Skin epidermis (tissue), 12 donors: ENCODE measurements at regions not wholly inside any gene's neighbourhood (a gene's known extent, or its start where the extent isn't known, plus 50 kb on each side); places are given as distances from the start of the nearest gene placed in this dataset.

Experiments
- H3K27ac ChIP-seq, 21 experiments: fragments of 200-600 bp; sonication (generic) in 11 of 21; one replicate each; pipeline ENCODE4 v1.5.0; 2020; ENCODE audit warnings: mild to moderate bottlenecking in 3 of 21, inconsistent platforms in 2 of 21, moderate library complexity in 2 of 21
- H3K4me3 ChIP-seq, 7 experiments: fragments of 200-600 bp; sonication (generic) in 2 of 7; one replicate each; pipeline ENCODE4 v1.5.0; 2020; ENCODE audit warnings: inconsistent platforms in 2 of 7, mild to moderate bottlenecking in 2 of 7, moderate library complexity in 1 of 7

DNA sequence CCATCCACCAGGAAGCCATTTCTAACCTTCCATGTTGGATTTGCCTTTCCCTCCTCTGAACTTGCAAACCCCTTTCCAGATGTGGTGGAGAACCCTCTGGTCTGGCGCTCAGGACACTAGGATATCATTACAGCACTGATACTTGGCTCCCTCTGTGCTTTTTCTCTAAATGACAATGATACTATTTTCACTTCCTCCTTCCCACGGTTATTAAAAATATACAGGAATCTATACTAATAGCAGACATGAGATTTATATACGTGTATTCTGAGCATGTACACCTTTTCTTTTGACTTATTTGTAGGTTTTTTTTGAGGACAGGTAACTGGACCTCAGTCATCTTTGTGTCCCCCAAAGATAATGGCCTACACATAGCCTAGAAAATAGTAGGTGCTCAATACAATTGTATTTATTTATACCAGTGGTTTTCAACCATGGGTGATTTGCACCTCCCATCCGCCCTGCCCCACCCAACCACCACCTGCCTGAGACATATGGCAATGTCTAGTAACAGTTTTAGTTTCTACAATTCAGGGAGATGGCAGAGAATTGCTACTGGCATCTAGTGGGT is 60.4 kb upstream of the PLAC8 start:
- peak overlapping the region in 1 of 21 experiments; percentile 16 for H3K27ac ChIP-seq

DNA sequence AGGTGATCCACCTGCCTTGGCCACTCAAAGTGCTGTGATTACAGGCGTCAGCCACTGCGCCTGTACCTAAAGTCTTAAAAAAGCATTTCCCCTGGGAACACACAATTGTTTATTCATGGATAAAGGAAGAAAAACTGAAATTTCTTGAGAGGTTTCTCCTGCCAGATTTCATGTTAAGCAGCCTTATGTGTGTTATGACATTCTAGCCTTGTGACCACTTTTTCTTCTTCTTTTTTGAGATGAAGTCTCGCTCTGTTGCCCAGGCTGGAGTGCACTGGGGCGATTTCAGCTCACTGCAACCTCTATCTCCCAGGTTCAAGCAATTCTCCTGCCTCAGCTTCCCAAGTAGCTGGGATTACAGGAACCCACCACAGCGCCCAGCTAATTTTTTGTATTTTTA is 57.8 kb upstream of the PLAC8 start:
- no peak overlapping the region for H3K27ac ChIP-seq
- H3K4me3 ChIP-seq, result no peak overlapping the region

More for the DNA sequence above, 60.4 kb upstream of the PLAC8 start:
- H3K4me3 ChIP-seq, result no peak overlapping the region

- Histone ChIP-seq H3K27ac (no peak overlapping the region), H3K4me3 (no peak overlapping the region)
Observed at GRCh38 chr4:83171436-83172039, 57.0 kb upstream of the PLAC8 start.

DNA sequence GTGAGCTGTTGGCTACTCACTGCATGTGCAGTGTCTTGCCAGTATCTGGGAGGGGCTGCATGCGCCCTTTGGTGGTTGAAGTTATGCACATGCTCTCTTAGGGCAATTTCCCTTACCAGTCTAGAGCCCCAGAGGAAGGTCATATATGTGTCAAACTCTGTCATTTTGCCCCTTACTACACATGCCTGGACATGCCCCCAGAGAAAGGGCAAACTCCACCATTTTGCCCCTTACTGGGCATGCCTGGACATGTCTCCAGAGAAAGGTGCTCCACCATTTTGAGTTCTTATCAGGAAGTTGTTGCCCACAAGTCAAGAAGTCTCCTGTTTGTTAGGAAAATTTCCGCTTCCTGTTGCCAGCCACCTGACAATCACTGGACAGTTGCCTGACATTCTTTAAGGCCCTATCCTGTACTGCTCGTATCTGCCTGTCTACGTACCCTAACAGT is 56.4 kb upstream of the PLAC8 start:
- Histone ChIP-seq H3K4me3 (no peak overlapping the region), H3K27ac (peak overlapping the region in 1 of 21 experiments; percentile 28)
